SK-N-SH treated with all-trans-retinoic acid at 6 μM for 48 hours (cell line): ENCODE measurements at regions not wholly inside any gene's neighbourhood (a gene's known extent, or its start where the extent isn't known, plus 50 kb on each side); places are given as distances from the start of the nearest gene placed in this dataset.

Source experiments
- ATAC-seq: fragments of 200-7000 bp; cut with Tn5 transposase; 3 replicates; pipeline ENCODE4 v1.9.1; 2020; ENCODE audit warnings: mild to moderate bottlenecking, moderate library complexity
- ARNTL ChIP-seq: fragments of 450-650 bp; formaldehyde crosslinking; IDR thresholded peaks from 2 replicates; pipeline ENCODE4 v1.5.0; 2020; ENCODE audit warnings: low read depth, mild to moderate bottlenecking, moderate library complexity, borderline replicate concordance
- BACH2 ChIP-seq: fragments of 250-450 bp; sonication (Bioruptor Pico); IDR thresholded peaks from 2 replicates; pipeline ENCODE4 v1.9.0; 2021; ENCODE audit warnings: mild to moderate bottlenecking, borderline replicate concordance
- CREB5 ChIP-seq: fragments of 250-450 bp; sonication (Bioruptor Pico); IDR thresholded peaks from 2 replicates; pipeline ENCODE4 v1.5.1; 2020; ENCODE audit warnings: low read depth, mild to moderate bottlenecking, moderate library complexity
- CSDC2 ChIP-seq: fragments of 250-450 bp; sonication (Bioruptor Pico); IDR thresholded peaks from 2 replicates; pipeline ENCODE4 v1.5.0; 2020; ENCODE audit warnings: mild to moderate bottlenecking, moderate library complexity
- CSRNP3 ChIP-seq: fragments of 250-450 bp; sonication (Bioruptor Pico); IDR thresholded peaks from 2 replicates; pipeline ENCODE4 v1.5.1; 2021; ENCODE audit warnings: mild to moderate bottlenecking, moderate library complexity
- ESRRG ChIP-seq: fragments of 250-450 bp; sonication (Bioruptor Pico); IDR thresholded peaks from 2 replicates; pipeline ENCODE4 v1.6.1; 2021; ENCODE audit warnings: mild to moderate bottlenecking
- GLIS3 ChIP-seq: fragments of 250-450 bp; sonication (Bioruptor Pico); IDR thresholded peaks from 2 replicates; pipeline ENCODE4 v1.5.0; 2020; ENCODE audit warnings: mild to moderate bottlenecking, moderate library complexity
- ISL1 ChIP-seq: fragments of 250-450 bp; sonication (Bioruptor Pico); IDR thresholded peaks from 2 replicates; pipeline ENCODE4 v2.1.2; 2022; ENCODE audit warnings: mild to moderate bottlenecking, moderate library complexity
- OSR1 ChIP-seq: fragments of 250-450 bp; sonication (Bioruptor Pico); IDR thresholded peaks from 2 replicates; pipeline ENCODE4 v1.8.0; 2022; ENCODE audit warnings: moderate library complexity, mild to moderate bottlenecking, inconsistent platforms
- PATZ1 ChIP-seq: fragments of 250-450 bp; sonication (Bioruptor Pico); IDR thresholded peaks from 2 replicates; pipeline ENCODE4 v1.8.0; 2020; ENCODE audit warnings: mild to moderate bottlenecking, moderate library complexity, borderline replicate concordance
- POU6F1 ChIP-seq: fragments of 250-450 bp; sonication (Bioruptor Pico); IDR thresholded peaks from 2 replicates; pipeline ENCODE4 v1.8.0; 2021; ENCODE audit warnings: low read depth, mild to moderate bottlenecking, moderate library complexity, borderline replicate concordance
- PPARA ChIP-seq: fragments of 250-450 bp; sonication (Bioruptor Pico); IDR thresholded peaks from 2 replicates; pipeline ENCODE4 v1.5.0; 2020; ENCODE audit warnings: mild to moderate bottlenecking, borderline replicate concordance
- SNAI2 ChIP-seq: fragments of 250-450 bp; sonication (Bioruptor Pico); IDR thresholded peaks from 2 replicates; pipeline ENCODE4 v1.5.0; 2020; ENCODE audit warnings: mild to moderate bottlenecking, moderate library complexity
- TCF4 ChIP-seq: fragments of 250-450 bp; sonication (Bioruptor Pico); IDR thresholded peaks from 2 replicates; pipeline ENCODE4 v1.8.0; 2021; ENCODE audit warnings: mild to moderate bottlenecking, moderate library complexity, borderline replicate concordance
- TOX ChIP-seq: fragments of 250-450 bp; sonication (Bioruptor Pico); IDR thresholded peaks from 2 replicates; pipeline ENCODE4 v1.8.0; 2021; ENCODE audit warnings: mild to moderate bottlenecking, moderate library complexity, borderline replicate concordance
- TSHZ2 ChIP-seq: fragments of 250-450 bp; sonication (Bioruptor Pico); IDR thresholded peaks from 2 replicates; pipeline ENCODE4 v1.5.0; 2020; ENCODE audit warnings: mild to moderate bottlenecking, moderate library complexity
- ZC3H10 ChIP-seq: fragments of 250-450 bp; sonication (Bioruptor Pico); IDR thresholded peaks from 2 replicates; pipeline ENCODE4 v1.5.1; 2021; ENCODE audit warnings: mild to moderate bottlenecking, moderate library complexity
- ZFP3 ChIP-seq: fragments of 250-450 bp; sonication (Bioruptor Pico); IDR thresholded peaks from 2 replicates; pipeline ENCODE4 v1.5.0; 2020; ENCODE audit warnings: mild to moderate bottlenecking, moderate library complexity
- ZFP30 ChIP-seq: fragments of 450-650 bp; formaldehyde crosslinking; IDR thresholded peaks from 2 replicates; pipeline ENCODE4 v1.5.0; 2022; ENCODE audit warnings: mild to moderate bottlenecking, moderate library complexity
- ZNF70 ChIP-seq: fragments of 450-650 bp; formaldehyde crosslinking; IDR thresholded peaks from 2 replicates; pipeline ENCODE4 v1.5.0; 2020; ENCODE audit warnings: mild to moderate bottlenecking, moderate library complexity

- no peak for ATAC-seq
- no peak for TF ChIP-seq TOX (CRISPR knock-in tag)
- no peak for TF ChIP-seq PPARA
- no peak for TF ChIP-seq GLIS3 (CRISPR knock-in tag)
- no peak for TF ChIP-seq ZNF70 (CRISPR knock-in tag)
- TF ChIP-seq ZC3H10 (CRISPR knock-in tag), result no peak
- TF ChIP-seq ZFP3 (CRISPR knock-in tag), result no peak
- TF ChIP-seq BACH2 (CRISPR knock-in tag), result no peak
Observed at GRCh38 chr9:23412458-23412857, 413.6 kb downstream of the ELAVL2 start.

GRCh38 chr9:23413541-23413940 is 412.5 kb downstream of the ELAVL2 start:
- no peak for ATAC-seq
- TF ChIP-seq POU6F1 (CRISPR knock-in tag) (no peak), TSHZ2 (no peak), PATZ1 (CRISPR knock-in tag) (no peak), ZFP30 (CRISPR knock-in tag) (no peak), ISL1 (CRISPR knock-in tag) (no peak), OSR1 (CRISPR knock-in tag) (no peak), ESRRG (CRISPR knock-in tag) (no peak), ZFP3 (CRISPR knock-in tag) (no peak), TCF4 (CRISPR knock-in tag) (no peak), CSRNP3 (CRISPR knock-in tag) (no peak), ARNTL (CRISPR knock-in tag) (no peak)

GRCh38 chr9:23423999-23424398 is 402.0 kb downstream of the ELAVL2 start:
- no peak for ATAC-seq
- TF ChIP-seq GLIS3 (CRISPR knock-in tag) (no peak), CREB5 (CRISPR knock-in tag) (no peak), ISL1 (CRISPR knock-in tag) (no peak), CSDC2 (CRISPR knock-in tag) (no peak), TOX (CRISPR knock-in tag) (no peak), PATZ1 (CRISPR knock-in tag) (no peak), SNAI2 (CRISPR knock-in tag) (no peak), ESRRG (CRISPR knock-in tag) (no peak), TSHZ2 (no peak), CSRNP3 (CRISPR knock-in tag) (no peak), ZFP3 (CRISPR knock-in tag) (no peak), TCF4 (CRISPR knock-in tag) (no peak), ZNF70 (CRISPR knock-in tag) (no peak)
